ENCODE measurements at regions not wholly inside any gene's neighbourhood (a gene's known extent, or its start where the extent isn't known, plus 50 kb on each side); places are given as distances from the start of the nearest gene placed in this dataset.

DNA sequence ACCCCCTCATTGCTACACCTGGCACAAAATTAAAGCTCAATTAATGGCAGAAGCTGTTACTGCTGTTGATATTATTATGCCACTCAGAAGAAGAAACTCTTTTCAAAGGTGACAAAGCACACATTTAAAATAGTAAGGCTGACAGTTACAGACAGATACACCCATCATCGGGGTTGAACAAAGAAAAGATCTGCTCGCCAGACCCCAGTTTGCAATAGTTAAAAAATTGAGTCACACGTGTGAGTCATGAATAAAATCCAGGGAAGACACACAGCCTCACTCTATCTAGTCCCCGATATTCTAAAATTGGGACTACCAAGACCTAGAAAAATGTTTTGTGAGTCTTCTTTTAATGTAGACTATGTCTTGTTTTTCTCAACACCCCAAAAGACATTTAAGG is 330.0 kb upstream of the SOX9 start:
- TF ChIP-seq, protein P1, sequence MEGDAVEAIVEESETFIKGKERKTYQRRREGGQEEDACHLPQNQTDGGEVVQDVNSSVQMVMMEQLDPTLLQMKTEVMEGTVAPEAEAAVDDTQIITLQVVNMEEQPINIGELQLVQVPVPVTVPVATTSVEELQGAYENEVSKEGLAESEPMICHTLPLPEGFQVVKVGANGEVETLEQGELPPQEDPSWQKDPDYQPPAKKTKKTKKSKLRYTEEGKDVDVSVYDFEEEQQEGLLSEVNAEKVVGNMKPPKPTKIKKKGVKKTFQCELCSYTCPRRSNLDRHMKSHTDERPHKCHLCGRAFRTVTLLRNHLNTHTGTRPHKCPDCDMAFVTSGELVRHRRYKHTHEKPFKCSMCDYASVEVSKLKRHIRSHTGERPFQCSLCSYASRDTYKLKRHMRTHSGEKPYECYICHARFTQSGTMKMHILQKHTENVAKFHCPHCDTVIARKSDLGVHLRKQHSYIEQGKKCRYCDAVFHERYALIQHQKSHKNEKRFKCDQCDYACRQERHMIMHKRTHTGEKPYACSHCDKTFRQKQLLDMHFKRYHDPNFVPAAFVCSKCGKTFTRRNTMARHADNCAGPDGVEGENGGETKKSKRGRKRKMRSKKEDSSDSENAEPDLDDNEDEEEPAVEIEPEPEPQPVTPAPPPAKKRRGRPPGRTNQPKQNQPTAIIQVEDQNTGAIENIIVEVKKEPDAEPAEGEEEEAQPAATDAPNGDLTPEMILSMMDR (conservative IDR thresholded peaks at IDR 0.05 in 1 of 2, IDR thresholded peaks at IDR 0.05 in 1 of 2; ENCODE audit: extremely low read depth in 1 of 2, insufficient read depth in 1 of 2, low read depth in 1 of 2, low read length in 2 of 2) = no peak
- no peak for TF ChIP-seq EZH2 (IDR thresholded peaks at IDR 0.05; ENCODE audit: borderline replicate concordance, low read length)

Data from mammary epithelial cell (primary cell).